ENCODE measurements at regions not wholly inside any gene's neighbourhood (a gene's known extent, or its start where the extent isn't known, plus 50 kb on each side); places are given as distances from the start of the nearest gene placed in this dataset.

DNA sequence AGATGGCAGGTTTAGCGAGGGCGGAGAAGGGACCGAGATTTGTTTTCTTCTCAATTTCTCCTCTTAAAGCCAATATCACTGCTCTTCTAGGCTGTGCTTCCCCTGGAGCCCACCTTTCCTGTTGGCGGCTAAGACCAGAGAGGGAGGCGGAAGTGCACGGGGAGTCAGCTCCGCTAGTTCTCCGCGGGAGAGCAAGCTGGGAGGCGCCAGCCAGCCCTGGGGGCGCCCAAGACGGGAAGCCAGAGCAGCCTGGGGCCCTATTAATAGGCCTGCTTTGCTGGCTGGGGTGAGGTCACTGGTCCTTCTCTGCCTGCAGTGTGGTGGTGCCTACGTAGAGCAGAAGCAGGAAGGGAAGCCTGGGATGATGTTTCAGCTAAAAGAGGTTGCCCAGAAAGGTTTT is 61.6 kb downstream of the LSM5 start:
- no peak for DNase-seq (ENCODE audit: low read depth)

GRCh38 chr7:32427769-32428291 is 62.4 kb downstream of the LSM5 start:
- peak; percentile 1 for DNase-seq (ENCODE audit: low read depth)

GRCh38 chr7:32416846-32417245 is 73.3 kb downstream of the LSM5 start:
- no peak for DNase-seq (ENCODE audit: low read depth)

DNA sequence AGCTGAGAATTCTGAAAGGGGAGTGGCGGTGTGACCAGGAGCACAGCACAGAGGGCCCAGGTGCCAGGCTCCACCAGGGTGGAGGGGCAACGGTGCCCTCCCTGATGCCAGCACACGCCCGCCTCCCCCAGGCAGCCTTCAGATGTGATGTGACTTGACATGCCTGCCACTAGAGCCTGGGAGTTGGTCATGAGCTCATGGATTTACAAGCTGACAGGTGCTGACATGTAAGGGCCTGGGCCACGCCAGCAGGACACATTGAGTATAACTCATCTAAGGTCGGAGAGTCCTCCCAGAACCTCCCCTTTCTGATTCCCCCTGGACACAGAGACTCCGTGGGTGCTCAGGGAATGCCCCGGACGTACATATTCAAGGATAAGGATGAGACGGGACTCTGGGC is 74.2 kb downstream of the LSM5 start:
- no peak for DNase-seq (ENCODE audit: low read depth)

DNA sequence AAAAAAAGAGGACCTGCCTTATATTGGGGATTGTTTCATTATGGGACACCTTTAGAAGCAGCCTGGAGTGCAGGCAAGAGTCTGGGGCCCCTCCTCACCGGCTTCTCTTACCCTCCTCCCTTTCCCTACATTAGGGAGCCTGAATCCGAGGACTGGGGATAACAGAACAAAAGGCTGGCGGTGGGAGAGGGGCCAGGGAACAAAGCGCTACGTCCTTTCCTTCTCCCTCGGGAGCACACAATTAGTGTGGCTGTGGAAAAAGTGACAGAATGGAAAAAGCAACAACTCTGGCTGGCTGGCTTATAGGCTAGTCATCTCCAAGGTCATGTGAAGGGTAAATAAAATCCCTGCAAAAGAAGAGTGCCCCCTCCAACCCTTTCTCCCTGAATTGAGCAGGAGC is 74.7 kb downstream of the LSM5 start:
- DNase-seq (ENCODE audit: low read depth) = no peak

DNA sequence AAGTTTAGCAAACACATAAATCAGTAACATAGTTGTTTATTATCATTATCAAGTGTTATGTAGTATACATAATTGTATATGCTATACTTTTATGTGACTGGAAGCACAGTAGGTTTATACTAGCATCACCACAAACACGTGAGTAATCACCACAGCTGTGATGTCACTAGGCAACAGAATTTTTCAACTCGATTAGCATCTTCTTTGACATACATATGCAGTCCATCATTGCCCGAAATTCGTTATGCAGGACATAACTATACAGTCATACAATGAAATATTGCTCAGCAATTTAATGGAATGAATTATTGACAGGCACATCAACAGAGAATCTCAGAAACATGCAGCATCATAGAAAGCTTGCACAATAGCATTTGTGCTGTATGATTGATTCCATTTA is 77.7 kb downstream of the LSM5 start:
- DNase-seq (ENCODE audit: low read depth) = no peak

DNA sequence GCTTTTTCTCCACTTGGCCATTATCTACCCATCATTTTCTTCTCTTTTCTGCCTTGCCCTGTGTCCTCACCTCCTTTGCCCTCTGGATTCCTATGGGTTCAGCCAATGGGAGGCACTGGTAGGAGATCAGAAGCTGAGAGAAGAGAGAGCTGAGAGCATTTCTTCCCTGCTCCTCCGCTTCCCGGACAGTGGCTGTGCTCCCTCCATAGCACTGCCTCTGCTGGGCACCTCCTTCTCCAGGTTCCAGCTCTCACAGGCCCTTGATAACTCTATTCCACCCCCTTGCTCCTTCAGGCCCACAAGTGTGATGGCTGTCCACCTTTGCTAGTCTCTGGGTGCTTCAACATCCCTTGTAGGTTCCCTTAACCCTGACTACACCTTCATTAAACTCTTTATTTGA is 79.6 kb downstream of the LSM5 start:
- no peak for DNase-seq (ENCODE audit: low read depth)

DNA sequence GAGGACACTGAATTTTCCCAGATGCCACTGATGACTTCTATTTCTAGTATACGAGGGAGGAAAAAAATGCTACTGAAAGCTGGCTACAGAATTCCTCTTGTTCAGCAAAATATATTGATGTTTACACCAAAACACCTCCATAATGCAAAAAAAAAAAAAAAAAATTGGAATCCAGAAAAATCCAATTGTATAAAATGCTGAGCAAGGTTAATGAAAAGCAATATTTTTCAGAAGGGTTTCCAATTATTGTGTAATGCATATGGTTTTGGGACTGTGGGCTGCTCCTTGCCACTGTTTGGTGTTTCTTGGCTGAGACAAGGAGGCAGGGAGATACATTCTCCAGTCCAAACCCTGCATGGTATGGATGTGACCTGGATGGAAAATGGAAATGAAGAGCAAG is 83.8 kb downstream of the LSM5 start:
- DNase-seq (ENCODE audit: low read depth) = no peak

DNA sequence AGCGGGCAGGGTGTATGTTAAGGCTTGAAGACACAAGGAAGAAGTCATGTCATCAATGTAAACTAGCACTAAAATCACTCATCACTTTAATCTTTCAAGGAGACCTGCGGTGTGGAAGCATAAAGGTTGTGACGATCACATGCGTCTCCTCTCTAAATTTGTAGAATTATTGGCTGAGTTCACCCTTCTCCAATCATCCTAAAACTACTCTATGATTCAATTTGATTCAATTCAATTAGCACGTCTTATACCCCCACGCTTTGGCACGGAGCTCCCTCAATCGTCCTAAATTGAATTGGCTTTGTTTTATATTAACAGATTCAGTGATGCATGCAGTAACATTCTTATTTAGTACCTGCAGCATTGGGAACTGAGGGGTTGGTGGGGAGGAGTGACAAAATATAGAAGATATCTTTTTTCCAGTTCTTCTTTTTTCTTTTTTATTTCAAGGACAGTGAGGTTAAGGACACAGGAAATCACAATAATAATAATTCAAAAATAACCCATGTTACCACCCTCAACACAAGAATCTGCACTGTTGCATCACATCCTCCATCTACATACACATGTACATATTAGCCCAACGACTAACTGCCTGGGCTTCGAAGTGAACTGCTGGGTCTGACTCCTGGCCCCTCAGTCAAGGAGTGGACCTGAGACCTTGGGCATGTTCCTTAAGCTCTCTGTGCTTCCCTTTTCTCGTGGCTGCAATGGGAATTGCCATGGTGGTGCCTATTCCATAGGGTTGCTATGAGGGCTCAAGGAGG is 86.5 kb downstream of the LSM5 start:
- no peak for DNase-seq (ENCODE audit: low read depth)

GRCh38 chr7:32400676-32401075 is 89.5 kb downstream of the LSM5 start:
- no peak for DNase-seq (ENCODE audit: low read depth)

- no peak for DNase-seq (ENCODE audit: low read depth)
These were observed 90.9 kb downstream of the LSM5 start for GRCh38 chr7:32399311-32399710.

DNA sequence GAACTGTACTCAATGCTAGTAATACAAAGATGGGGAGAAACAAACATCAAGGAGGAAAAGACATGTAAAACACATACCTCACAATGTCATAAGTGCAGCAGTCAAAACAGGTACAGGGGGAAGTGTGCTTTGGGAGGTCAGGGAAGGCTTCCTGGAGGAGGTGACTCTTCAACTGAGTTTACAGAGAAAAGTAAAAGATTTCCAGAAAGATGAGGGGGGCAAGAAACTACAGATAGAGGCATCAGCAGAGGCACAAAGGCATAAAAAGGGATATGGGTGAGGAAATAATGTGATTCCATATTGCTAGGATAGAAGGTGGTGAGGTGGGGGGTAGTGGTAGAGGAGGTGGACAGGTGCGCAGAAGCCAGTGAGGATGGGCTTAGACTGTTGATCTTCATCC is 95.0 kb downstream of the LSM5 start:
- DNase-seq (ENCODE audit: low read depth) = no peak

GRCh38 chr7:32393861-32394260 is 96.3 kb downstream of the LSM5 start:
- DNase-seq (ENCODE audit: low read depth) = no peak

GRCh38 chr7:32390210-32390609 is 100.0 kb downstream of the LSM5 start:
- DNase-seq (ENCODE audit: low read depth) = no peak

DNA sequence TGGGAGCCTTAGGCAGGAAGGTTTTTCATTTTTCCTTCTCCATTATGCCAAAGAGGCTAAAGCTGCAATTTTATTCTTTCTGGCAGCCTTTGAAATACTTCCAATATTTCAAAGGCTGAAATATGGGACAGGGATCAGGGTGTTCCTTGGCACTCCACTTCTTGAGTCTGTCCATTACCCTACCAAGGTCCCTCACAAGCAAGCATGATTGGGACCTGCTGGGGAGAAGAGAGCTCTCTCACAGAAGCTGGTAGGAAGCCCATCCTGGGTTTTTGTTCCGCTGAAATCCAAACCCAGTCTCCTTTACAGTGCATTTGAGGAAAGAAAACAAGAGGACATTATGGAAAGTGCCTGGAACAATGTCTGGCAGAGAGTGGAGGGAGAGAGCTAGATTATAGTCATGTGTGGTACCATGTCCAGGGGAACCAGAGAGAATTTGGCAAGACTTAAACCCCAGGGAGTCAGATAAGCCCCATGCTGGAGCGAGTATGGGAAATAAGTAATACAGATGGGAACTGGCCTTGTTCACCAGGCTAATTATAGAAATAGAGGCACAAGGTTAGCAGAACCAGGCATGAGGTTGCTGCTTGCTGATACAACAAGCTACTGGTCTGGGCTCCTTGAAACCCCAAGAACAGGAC is 104.7 kb downstream of the LSM5 start:
- no peak for DNase-seq (ENCODE audit: low read depth)

GRCh38 chr7:32381024-32381601 is 109.1 kb downstream of the LSM5 start:
- no peak for DNase-seq (ENCODE audit: low read depth)

DNA sequence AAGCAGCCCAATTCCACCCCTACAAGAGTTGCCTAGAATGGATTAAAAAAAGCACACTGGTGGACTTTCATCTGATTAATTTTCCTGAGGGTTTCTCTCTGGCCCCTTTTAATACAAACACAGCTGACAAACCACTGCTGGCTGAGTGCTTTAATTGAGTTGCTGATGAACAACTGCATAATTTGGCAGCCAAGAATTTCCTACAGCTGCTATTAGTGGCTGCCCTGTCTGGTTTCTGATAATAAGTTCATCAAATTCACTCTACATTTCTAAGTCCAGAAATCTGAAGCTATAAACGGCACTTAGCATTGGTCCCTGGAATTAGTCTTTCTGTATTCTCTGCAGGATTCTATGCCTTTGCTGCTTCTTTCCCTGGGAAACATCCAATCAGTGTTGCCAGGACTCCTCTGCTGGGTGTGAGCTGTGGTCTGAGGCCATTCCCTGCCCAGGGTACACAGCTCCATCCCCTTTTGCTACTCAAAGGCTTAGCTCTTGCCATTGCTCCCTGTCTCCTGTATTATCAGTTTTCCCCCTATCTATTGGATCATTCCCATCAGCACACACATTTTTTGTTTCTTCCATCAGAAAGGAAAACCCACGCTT is 110.6 kb downstream of the LSM5 start:
- DNase-seq (ENCODE audit: low read depth) = no peak

GRCh38 chr7:32378988-32379387 is 111.2 kb downstream of the LSM5 start:
- no peak for DNase-seq (ENCODE audit: low read depth)

GRCh38 chr7:32364581-32364980 is 125.6 kb downstream of the LSM5 start:
- DNase-seq (ENCODE audit: low read depth) = no peak

DNA sequence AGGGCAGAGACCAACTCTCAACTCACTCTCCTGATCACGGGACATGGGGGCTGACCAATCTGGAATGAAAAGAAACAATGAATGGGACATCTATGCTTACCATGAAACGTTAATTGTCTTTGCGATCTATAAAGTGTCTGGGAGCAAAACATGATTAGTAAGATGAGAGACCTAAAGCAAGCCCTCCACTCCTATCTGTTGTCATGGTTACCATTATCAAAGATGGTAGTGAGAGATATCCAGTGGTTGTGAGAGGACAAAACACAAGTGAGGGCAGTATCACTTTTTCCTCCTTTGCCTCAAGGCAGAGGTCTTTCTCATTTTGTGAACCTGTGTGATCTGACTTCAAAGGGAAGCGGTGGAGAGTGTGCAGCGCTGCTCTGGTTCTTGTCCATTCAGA is 130.1 kb downstream of the LSM5 start:
- DNase-seq (ENCODE audit: low read depth) = no peak

GRCh38 chr7:32357535-32358277 is 132.5 kb downstream of the LSM5 start:
- no peak for DNase-seq (ENCODE audit: low read depth)

DNA sequence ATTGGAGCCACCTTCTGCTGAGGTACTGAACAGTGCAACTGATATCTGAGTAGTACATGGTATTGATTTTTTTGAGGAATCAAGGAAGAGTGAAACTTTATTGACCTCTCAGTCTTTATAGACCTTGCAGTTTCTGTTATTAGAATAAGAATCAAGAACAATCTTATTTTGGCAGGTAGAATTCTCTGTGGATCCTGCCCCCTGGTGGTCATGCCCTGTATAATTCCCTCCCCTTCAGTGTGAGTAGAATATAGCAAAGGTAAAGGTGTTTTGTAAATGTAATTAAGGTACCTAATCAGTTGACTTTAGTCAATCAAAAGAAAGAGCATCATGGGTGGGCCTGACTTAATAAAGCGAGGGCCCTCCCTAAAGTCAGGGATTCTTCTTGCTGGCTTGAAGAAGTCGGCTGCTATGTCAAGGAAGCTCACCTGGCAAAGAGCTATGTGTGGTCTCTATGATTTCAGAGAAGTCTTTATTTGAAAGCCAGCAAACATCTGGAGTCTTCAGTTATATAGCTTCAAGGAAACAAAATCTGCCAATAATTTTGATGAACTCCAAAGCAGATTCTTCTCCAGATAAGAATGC is 142.8 kb downstream of the LSM5 start:
- DNase-seq (ENCODE audit: low read depth) = no peak

Data from stimulated activated CD8-positive, alpha-beta memory T cell treated with anti-CD3 and anti-CD28 coated beads, Interleukin-12 subunit alpha, Interleukin-12 subunit beta, amount 100 ng/mL, for 4 hours (primary cell).